OCI-LY3 (cell line): ENCODE measurements at regions not wholly inside any gene's neighbourhood (a gene's known extent, or its start where the extent isn't known, plus 50 kb on each side); places are given as distances from the start of the nearest gene placed in this dataset.

Experiments
- H2AFZ ChIP-seq: fragments of 200-600, 300-600 bp; shearing (Covaris generic); 2 replicates; pipeline ENCODE4 v1.6.0; 2014; ENCODE audit warnings: antibody characterized with exemption, low read depth, low read length
- H3K27ac ChIP-seq: fragments of 200-600, 300-600 bp; sonication (generic); 2 replicates; pipeline ENCODE4 v1.5.1; 2014; ENCODE audit warnings: mild to moderate bottlenecking, low read length, moderate library complexity, mixed read lengths
- H3K27me3 ChIP-seq: fragments of 200-600, 300-600 bp; sonication (generic); 2 replicates; pipeline ENCODE4 v1.6.1; 2014; ENCODE audit warnings: low read depth, low read length, mixed read lengths
- H3K36me3 ChIP-seq: fragments of 200-600, 300-600 bp; sonication (generic); replicated peaks from 2 replicates; pipeline ENCODE3; 2014; ENCODE audit warnings: low read depth, low read length, mixed read lengths
- H3K4me1 ChIP-seq: fragments of 300-600, 200-600 bp; sonication (generic); 2 replicates; pipeline ENCODE4 v1.6.1; 2014; ENCODE audit warnings: low read length, mixed read lengths
- H3K4me2 ChIP-seq: fragments of 200-600, 300-600 bp; sonication (generic); 2 replicates; pipeline ENCODE4 v1.6.1; 2014; ENCODE audit warnings: low read length, mixed read lengths
- H3K4me3 ChIP-seq: fragments of 300-600, 200-600 bp; sonication (generic); 2 replicates; pipeline ENCODE4 v1.5.1; 2014; ENCODE audit warnings: antibody characterized with exemption, mild to moderate bottlenecking, low read length, moderate library complexity
- H3K79me2 ChIP-seq: fragments of 300-600, 200-600 bp; shearing (Covaris generic); 2 replicates; pipeline ENCODE4 v1.6.1; 2014; ENCODE audit warnings: mild to moderate bottlenecking, low read length, mixed read lengths
- H3K9ac ChIP-seq: fragments of 300-600, 200-600 bp; shearing (Covaris generic); 2 replicates; pipeline ENCODE4 v1.6.0; 2014; ENCODE audit warnings: mild to moderate bottlenecking, low read length, moderate library complexity
- H3K9me3 ChIP-seq: fragments of 200-600, 300-600 bp; shearing (Covaris generic); 2 replicates; pipeline ENCODE4 v1.6.1; 2014; ENCODE audit warnings: low read length, mixed read lengths; ENCODE audit not compliant: insufficient read depth
- H4K20me1 ChIP-seq: fragments of 200-600, 300-600 bp; sonication (generic); 2 replicates; pipeline ENCODE4 v1.6.1; 2016; ENCODE audit warnings: low read length, mixed read lengths; ENCODE audit not compliant: insufficient read depth
- EZH2phosphoT487 ChIP-seq: fragments of 200-600 bp; shearing (Covaris generic); IDR thresholded peaks from 2 replicates; pipeline ENCODE4 v1.6.1; 2018; ENCODE audit warnings: antibody characterized with exemption, mixed run types, low read depth
- TF ChIP-seq, protein P1 (sequence below): fragments of 200-600, 300-600 bp; sonication (generic); IDR thresholded peaks from 2 replicates; pipeline ENCODE4 v1.5.1; 2014; ENCODE audit warnings: antibody characterized with exemption, low read length, low read depth

DNA sequence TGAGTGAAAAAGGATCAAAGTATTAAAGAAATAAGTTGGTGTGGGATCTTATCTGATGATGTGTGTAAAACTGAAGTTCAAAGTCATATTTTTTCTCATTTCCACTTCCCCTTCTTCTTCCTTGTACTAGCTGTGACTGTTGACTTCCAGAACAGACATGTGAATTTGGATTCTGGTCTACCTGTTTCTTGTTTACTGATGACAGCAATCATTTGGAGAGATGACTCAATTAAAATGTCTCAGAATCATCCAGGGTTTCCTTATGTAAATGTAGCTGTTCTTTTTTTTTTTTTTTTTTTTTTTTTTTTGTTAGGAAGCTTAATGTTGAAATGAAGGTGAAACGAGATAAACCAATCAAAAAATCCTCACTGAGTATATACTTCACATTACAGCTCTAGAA lies 819.9 kb upstream of the PIK3C3 start:
- H3K4me3 ChIP-seq = no peak overlapping the region
- H2AFZ ChIP-seq = no peak overlapping the region
- no peak overlapping the region for H3K9ac ChIP-seq
- H3K27me3 ChIP-seq = no peaks in the 10 kb centered on the region
- no peaks in the 10 kb centered on the region for H3K9me3 ChIP-seq
- peaks cover 4% of the 10 kb centered on the region; the same call in 1 of the 2 replicates for H3K4me1 ChIP-seq
- H3K36me3 ChIP-seq = no peaks in the 10 kb centered on the region
- H4K20me1 ChIP-seq = no peaks in the 10 kb centered on the region
- H3K4me2 ChIP-seq = no peak overlapping the region
- TF ChIP-seq, protein P1, sequence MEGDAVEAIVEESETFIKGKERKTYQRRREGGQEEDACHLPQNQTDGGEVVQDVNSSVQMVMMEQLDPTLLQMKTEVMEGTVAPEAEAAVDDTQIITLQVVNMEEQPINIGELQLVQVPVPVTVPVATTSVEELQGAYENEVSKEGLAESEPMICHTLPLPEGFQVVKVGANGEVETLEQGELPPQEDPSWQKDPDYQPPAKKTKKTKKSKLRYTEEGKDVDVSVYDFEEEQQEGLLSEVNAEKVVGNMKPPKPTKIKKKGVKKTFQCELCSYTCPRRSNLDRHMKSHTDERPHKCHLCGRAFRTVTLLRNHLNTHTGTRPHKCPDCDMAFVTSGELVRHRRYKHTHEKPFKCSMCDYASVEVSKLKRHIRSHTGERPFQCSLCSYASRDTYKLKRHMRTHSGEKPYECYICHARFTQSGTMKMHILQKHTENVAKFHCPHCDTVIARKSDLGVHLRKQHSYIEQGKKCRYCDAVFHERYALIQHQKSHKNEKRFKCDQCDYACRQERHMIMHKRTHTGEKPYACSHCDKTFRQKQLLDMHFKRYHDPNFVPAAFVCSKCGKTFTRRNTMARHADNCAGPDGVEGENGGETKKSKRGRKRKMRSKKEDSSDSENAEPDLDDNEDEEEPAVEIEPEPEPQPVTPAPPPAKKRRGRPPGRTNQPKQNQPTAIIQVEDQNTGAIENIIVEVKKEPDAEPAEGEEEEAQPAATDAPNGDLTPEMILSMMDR = no peak
- TF ChIP-seq EZH2phosphoT487 = no peak
- H3K79me2 ChIP-seq = no peaks in the 10 kb centered on the region
- H3K27ac ChIP-seq = no peak overlapping the region

DNA sequence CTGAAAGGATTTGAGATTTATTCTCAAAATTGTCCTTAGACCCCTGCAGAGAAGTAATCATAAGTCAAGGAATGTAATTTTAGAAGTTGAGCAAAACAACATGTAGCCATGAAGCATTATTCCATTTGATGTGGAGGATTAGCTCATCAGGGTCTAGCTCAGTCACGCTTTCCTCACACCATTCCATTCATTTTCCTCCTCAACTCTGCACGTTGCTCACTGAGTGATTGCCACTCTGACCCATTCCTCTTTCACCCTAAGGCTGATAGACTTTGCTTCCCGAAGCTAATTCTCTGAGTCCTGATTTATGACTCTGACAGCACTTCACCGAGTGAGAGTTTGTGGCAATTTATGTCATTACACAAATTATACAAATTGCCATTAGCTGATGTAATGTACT lies 820.6 kb upstream of the PIK3C3 start:
- Histone ChIP-seq H3K9me3 (no peaks in the 10 kb centered on the region), H4K20me1 (no peaks in the 10 kb centered on the region), H3K9ac (no peak overlapping the region), H3K27me3 (no peaks in the 10 kb centered on the region), H3K4me1 (peaks cover 4% of the 10 kb centered on the region; the same call in 1 of the 2 replicates), H3K79me2 (no peaks in the 10 kb centered on the region), H3K4me3 (no peak overlapping the region), H3K4me2 (no peak overlapping the region), H2AFZ (no peak overlapping the region), H3K36me3 (no peaks in the 10 kb centered on the region), H3K27ac (no peak overlapping the region)
- TF ChIP-seq EZH2phosphoT487 = no peak
- TF ChIP-seq, protein P1 = no peak

DNA sequence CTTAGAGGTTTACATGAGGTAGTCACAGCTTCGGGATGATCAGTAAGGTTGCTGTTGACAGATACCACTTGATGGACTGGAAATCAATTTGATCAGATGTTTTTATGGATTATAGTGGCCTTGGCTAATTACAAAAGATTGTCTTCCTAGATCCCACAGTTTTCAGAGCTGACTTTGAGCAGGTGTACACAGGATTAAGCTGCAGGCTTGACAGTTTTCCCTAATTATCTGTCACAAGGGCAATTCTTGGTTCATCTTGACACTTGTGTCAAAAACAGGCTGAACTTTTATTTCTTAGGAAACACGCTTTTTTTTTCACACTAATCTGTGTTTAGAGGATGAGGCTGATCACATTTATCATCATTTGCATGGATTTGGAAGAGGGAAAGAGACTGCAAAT lies 824.0 kb upstream of the PIK3C3 start:
- no peak overlapping the region for H3K27ac ChIP-seq
- no peak overlapping the region for H3K9ac ChIP-seq
- H3K79me2 ChIP-seq = no peaks in the 10 kb centered on the region
- no peak overlapping the region for H2AFZ ChIP-seq
- H3K4me2 ChIP-seq = no peak overlapping the region
- H3K36me3 ChIP-seq = no peaks in the 10 kb centered on the region
- no peak for TF ChIP-seq EZH2phosphoT487
- TF ChIP-seq, protein P1 = no peak
- H3K4me1 ChIP-seq = peaks cover 12% of the 10 kb centered on the region
- no peak overlapping the region for H3K4me3 ChIP-seq
- no peaks in the 10 kb centered on the region for H3K9me3 ChIP-seq
- H3K27me3 ChIP-seq = no peaks in the 10 kb centered on the region
- no peaks in the 10 kb centered on the region for H4K20me1 ChIP-seq

DNA sequence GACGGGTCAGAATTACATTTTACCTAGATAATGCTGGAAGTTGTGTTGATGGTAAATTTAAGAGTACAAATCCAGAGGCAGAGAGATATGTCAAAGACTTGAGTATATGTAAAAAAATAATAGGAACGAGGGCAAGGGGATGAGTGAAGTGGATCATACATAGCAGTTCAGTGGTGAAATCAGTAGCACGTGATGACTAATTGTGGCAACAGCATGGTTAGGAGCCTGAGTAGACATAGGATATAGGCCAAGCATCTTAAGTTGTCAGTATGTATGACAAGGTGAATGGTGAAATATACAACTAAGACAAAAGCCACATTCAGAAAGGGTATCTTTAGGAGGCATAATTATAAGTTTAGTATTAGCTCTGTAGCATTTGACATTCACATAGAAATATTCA lies 826.5 kb upstream of the PIK3C3 start:
- H3K36me3 ChIP-seq = no peaks in the 10 kb centered on the region
- H3K9me3 ChIP-seq = no peaks in the 10 kb centered on the region
- H3K4me1 ChIP-seq = peaks cover 8% of the 10 kb centered on the region
- no peaks in the 10 kb centered on the region for H4K20me1 ChIP-seq
- no peak overlapping the region for H3K4me2 ChIP-seq
- no peak overlapping the region for H2AFZ ChIP-seq
- H3K9ac ChIP-seq = no peak overlapping the region
- no peak overlapping the region for H3K4me3 ChIP-seq
- H3K27me3 ChIP-seq = no peaks in the 10 kb centered on the region
- no peak overlapping the region for H3K27ac ChIP-seq
- no peaks in the 10 kb centered on the region for H3K79me2 ChIP-seq
- no peak for TF ChIP-seq EZH2phosphoT487
- TF ChIP-seq, protein P1 = no peak
